ENCODE measurements at regions not wholly inside any gene's neighbourhood (a gene's known extent, or its start where the extent isn't known, plus 50 kb on each side); places are given as distances from the start of the nearest gene placed in this dataset.

GRCh38 chr11:97487387-97487786 is 1097.6 kb downstream of the JRKL start:
- Histone ChIP-seq H3K9ac (ENCODE audit: low read length) (no peak overlapping the region), H3K27me3 (ENCODE audit: low read length) (no peaks in the 10 kb centered on the region), H3K9me3 (ENCODE audit: insufficient read depth, low read length) (no peaks in the 10 kb centered on the region), H3K79me2 (ENCODE audit: insufficient read depth, low read length) (no peaks in the 10 kb centered on the region), H3K4me3 (ENCODE audit: insufficient read depth, low read length, poor library complexity, severe bottlenecking) (no peak overlapping the region), H3K36me3 (ENCODE audit: low read length) (no peaks in the 10 kb centered on the region), H2AFZ (ENCODE audit: low read depth, low read length, severe bottlenecking) (no peak overlapping the region), H3K27ac (ENCODE audit: low read depth, low read length) (no peak overlapping the region), H4K20me1 (ENCODE audit: low read depth, low read length) (no peaks in the 10 kb centered on the region), H3K4me2 (ENCODE audit: low read depth, low read length, poor library complexity, severe bottlenecking) (no peak overlapping the region), H3F3A (ENCODE audit: insufficient read depth) (no peaks in the 10 kb centered on the region), H3K9me2 (replicated peaks; ENCODE audit: insufficient read depth, low read length) (no peaks in the 10 kb centered on the region)
- TF ChIP-seq EZH2phosphoT487 (conservative IDR thresholded peaks at IDR 0.05; ENCODE audit: low read length) (no peak), CTCF (IDR thresholded peaks at IDR 0.05; ENCODE audit: insufficient read depth, low read length, poor library complexity, severe bottlenecking) (no peak)

- Histone ChIP-seq H3K79me2 (ENCODE audit: insufficient read depth, low read length) (no peaks in the 10 kb centered on the region), H3K9ac (ENCODE audit: low read length) (no peak overlapping the region), H4K20me1 (ENCODE audit: low read depth, low read length) (no peaks in the 10 kb centered on the region), H3K27ac (ENCODE audit: low read depth, low read length) (no peak overlapping the region), H3K9me3 (ENCODE audit: insufficient read depth, low read length) (no peaks in the 10 kb centered on the region), H3K9me2 (replicated peaks; ENCODE audit: insufficient read depth, low read length) (no peaks in the 10 kb centered on the region; the same call in 1 of the 2 replicates), H3K4me3 (ENCODE audit: insufficient read depth, low read length, poor library complexity, severe bottlenecking) (no peak overlapping the region), H3K4me2 (ENCODE audit: low read depth, low read length, poor library complexity, severe bottlenecking) (no peak overlapping the region), H3K36me3 (ENCODE audit: low read length) (no peaks in the 10 kb centered on the region), H3F3A (ENCODE audit: insufficient read depth) (no peaks in the 10 kb centered on the region), H3K27me3 (ENCODE audit: low read length) (no peaks in the 10 kb centered on the region), H2AFZ (ENCODE audit: low read depth, low read length, severe bottlenecking) (no peak overlapping the region)
- no peak for TF ChIP-seq CTCF (IDR thresholded peaks at IDR 0.05; ENCODE audit: insufficient read depth, low read length, poor library complexity, severe bottlenecking)
- TF ChIP-seq EZH2phosphoT487 (conservative IDR thresholded peaks at IDR 0.05; ENCODE audit: low read length): no peak
Observed at GRCh38 chr11:97498891-97499290, 1109.1 kb downstream of the JRKL start.

- no peaks in the 10 kb centered on the region for H3K27me3 ChIP-seq (ENCODE audit: low read length)
- H3K36me3 ChIP-seq (ENCODE audit: low read length): no peaks in the 10 kb centered on the region
- H3K4me2 ChIP-seq (ENCODE audit: low read depth, low read length, poor library complexity, severe bottlenecking): no peak overlapping the region
- H3K79me2 ChIP-seq (ENCODE audit: insufficient read depth, low read length): no peaks in the 10 kb centered on the region
- H4K20me1 ChIP-seq (ENCODE audit: low read depth, low read length): no peaks in the 10 kb centered on the region
- H3K9me2 ChIP-seq (replicated peaks; ENCODE audit: insufficient read depth, low read length): no peaks in the 10 kb centered on the region
- no peak overlapping the region for H3K27ac ChIP-seq (ENCODE audit: low read depth, low read length)
- no peak for TF ChIP-seq CTCF (IDR thresholded peaks at IDR 0.05; ENCODE audit: insufficient read depth, low read length, poor library complexity, severe bottlenecking)
- no peak for TF ChIP-seq EZH2phosphoT487 (conservative IDR thresholded peaks at IDR 0.05; ENCODE audit: low read length)
- no peaks in the 10 kb centered on the region for H3F3A ChIP-seq (ENCODE audit: insufficient read depth)
- H3K4me3 ChIP-seq (ENCODE audit: insufficient read depth, low read length, poor library complexity, severe bottlenecking): no peak overlapping the region
- H3K9me3 ChIP-seq (ENCODE audit: insufficient read depth, low read length): no peaks in the 10 kb centered on the region
- H2AFZ ChIP-seq (ENCODE audit: low read depth, low read length, severe bottlenecking): no peak overlapping the region
- no peak overlapping the region for H3K9ac ChIP-seq (ENCODE audit: low read length)
Observed at GRCh38 chr11:97502201-97502600, 1112.4 kb downstream of the JRKL start.
